Peyer's patch (tissue), 4 donors: ENCODE measurements at regions not wholly inside any gene's neighbourhood (a gene's known extent, or its start where the extent isn't known, plus 50 kb on each side); places are given as distances from the start of the nearest gene placed in this dataset.

Experiments
- POLR2A ChIP-seq, 2 donors: fragments of 450-650 bp; IDR thresholded peaks; one replicate each; pipeline ENCODE4 v1.5.1; 2017; ENCODE audit warnings: antibody characterized with exemption in 2 of 2, mild to moderate bottlenecking in 2 of 2, moderate library complexity in 2 of 2
- TF ChIP-seq, protein P1 (sequence below), 6 experiments: fragments of 450-650 bp in 4 of 6; fragments of 200-600 bp in 2 of 6; sonication (generic) in 1 of 6; IDR thresholded peaks; one replicate each; pipeline ENCODE4 v1.5.1; 2017 to 2019; ENCODE audit warnings: antibody characterized with exemption in 6 of 6, mild to moderate bottlenecking in 3 of 6, moderate library complexity in 1 of 6

DNA sequence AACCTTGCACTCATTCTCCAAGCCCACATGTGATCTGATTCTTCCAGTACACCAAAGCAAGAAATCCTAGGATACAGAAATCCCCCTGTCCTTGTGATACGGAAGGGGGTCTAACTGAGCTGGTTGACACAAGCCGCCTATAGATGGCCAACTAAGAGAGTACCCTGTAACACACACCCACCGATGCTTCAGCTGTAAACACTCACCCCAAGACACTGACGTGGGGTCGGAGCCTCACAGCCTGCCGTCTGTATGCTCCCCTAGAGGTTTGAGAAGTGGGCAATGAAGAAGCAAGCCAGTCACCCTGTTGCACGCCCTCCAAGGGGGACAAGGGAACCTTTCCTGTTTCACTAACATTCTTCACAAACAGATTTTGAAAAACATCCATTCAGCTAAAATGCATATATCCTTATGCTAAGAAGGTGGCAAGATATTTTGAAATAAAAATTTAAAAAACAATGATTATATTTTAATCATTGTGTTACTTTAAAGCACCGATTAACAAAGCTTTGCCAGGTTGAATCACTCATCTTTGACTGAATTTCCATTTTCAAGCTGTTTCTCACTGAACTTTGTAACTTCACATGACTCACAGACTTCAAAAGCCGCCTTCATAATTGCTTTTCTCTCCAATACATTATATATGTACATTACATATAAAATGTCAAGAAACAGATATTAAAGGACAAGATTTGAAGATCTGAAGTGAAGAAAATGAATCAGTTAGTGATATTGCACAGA is 329.3 kb downstream of the ARL4A start:
- TF ChIP-seq, protein P1, sequence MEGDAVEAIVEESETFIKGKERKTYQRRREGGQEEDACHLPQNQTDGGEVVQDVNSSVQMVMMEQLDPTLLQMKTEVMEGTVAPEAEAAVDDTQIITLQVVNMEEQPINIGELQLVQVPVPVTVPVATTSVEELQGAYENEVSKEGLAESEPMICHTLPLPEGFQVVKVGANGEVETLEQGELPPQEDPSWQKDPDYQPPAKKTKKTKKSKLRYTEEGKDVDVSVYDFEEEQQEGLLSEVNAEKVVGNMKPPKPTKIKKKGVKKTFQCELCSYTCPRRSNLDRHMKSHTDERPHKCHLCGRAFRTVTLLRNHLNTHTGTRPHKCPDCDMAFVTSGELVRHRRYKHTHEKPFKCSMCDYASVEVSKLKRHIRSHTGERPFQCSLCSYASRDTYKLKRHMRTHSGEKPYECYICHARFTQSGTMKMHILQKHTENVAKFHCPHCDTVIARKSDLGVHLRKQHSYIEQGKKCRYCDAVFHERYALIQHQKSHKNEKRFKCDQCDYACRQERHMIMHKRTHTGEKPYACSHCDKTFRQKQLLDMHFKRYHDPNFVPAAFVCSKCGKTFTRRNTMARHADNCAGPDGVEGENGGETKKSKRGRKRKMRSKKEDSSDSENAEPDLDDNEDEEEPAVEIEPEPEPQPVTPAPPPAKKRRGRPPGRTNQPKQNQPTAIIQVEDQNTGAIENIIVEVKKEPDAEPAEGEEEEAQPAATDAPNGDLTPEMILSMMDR (IDR thresholded peaks at IDR 0.05): no peak
- no peak for TF ChIP-seq POLR2A (IDR thresholded peaks at IDR 0.05)
